Fibroblast of lung (primary cell): ENCODE measurements at regions not wholly inside any gene's neighbourhood (a gene's known extent, or its start where the extent isn't known, plus 50 kb on each side); places are given as distances from the start of the nearest gene placed in this dataset.

ENCODE experiments used
- CTCF ChIP-seq, 2 donors: IDR thresholded peaks in 1 of 2; conservative IDR thresholded peaks in 1 of 2; 1 replicate in 1 of 2; 2 replicates in 1 of 2; pipeline ENCODE4 v1.5.1; 2011 to 2012; ENCODE audit warnings: low read length in 2 of 2, control low read depth in 1 of 2, inconsistent platforms in 1 of 2, low read depth in 1 of 2, mild to moderate bottlenecking in 1 of 2
- EZH2 ChIP-seq: IDR thresholded peaks from 2 replicates; pipeline ENCODE4 v1.5.1; 2012; ENCODE audit warnings: low read length, control low read depth, mild to moderate bottlenecking; ENCODE audit errors: missing control alignments

- no peak for TF ChIP-seq CTCF (conservative IDR thresholded peaks at IDR 0.05 in 1 of 2, IDR thresholded peaks at IDR 0.05 in 1 of 2; ENCODE audit: low read depth in 1 of 2, low read length in 2 of 2)
- no peak for TF ChIP-seq EZH2
These were observed 379.6 kb downstream of the ARL4A start for GRCh38 chr7:13067036-13067435.
